ENCODE measurements at regions not wholly inside any gene's neighbourhood (a gene's known extent, or its start where the extent isn't known, plus 50 kb on each side); places are given as distances from the start of the nearest gene placed in this dataset.

- 89% methylated on average over 4 of the region's 4 CpGs; no CpG with 5 or more reads in 1 of the 2 experiments for WGBS, 2 experiments (ENCODE audit: extremely low coverage in 1 of 2, insufficient coverage in 1 of 2, insufficient read length in 1 of 2, insufficient replicate concordance in 2 of 2, low coverage in 1 of 2, low lambda C conversion rate in 2 of 2, missing lambda C conversion rate in 1 of 2)
- Histone ChIP-seq H3K9ac (replicated peaks in 1 of 4; ENCODE audit: extremely low read depth in 1 of 4, low read depth in 3 of 4, low read length in 3 of 4) (no peak overlapping the region), H2BK12ac (ENCODE audit: low read depth, low read length) (no peak overlapping the region), H3K79me2 (ENCODE audit: control insufficient read depth in 1 of 2, insufficient read depth in 2 of 2, low read length in 2 of 2) (no peaks in the 10 kb centered on the region), H4K8ac (ENCODE audit: extremely low read depth, insufficient read depth, low read length) (no peak overlapping the region), H4K5ac (ENCODE audit: insufficient read length, low read depth, low read length) (no peak overlapping the region), H3K4ac (replicated peaks; ENCODE audit: insufficient read length, low read depth, low read length) (no peak overlapping the region), H3K14ac (ENCODE audit: insufficient read length) (no peak overlapping the region), H3K23me2 (ENCODE audit: low read depth, low read length) (peaks cover 2% of the 10 kb centered on the region), H2BK20ac (ENCODE audit: low read length) (no peak overlapping the region), H3K79me1 (ENCODE audit: low read depth, low read length) (no peaks in the 10 kb centered on the region), H3K4me1 (replicated peaks in 1 of 4; ENCODE audit: control insufficient read depth in 3 of 4, insufficient read depth in 4 of 4, low read length in 3 of 4) (peaks cover 4 to 7% (median 4%) of the 10 kb centered on the region in 4 experiments; a peak in 6 of 7 replicates), H4K20me1 (replicated peaks in 1 of 2; ENCODE audit: control insufficient read depth in 1 of 2, insufficient read depth in 2 of 2, low read length in 2 of 2) (no peaks in the 10 kb centered on the region), H2AK5ac (ENCODE audit: low read depth, low read length) (no peak overlapping the region), H4K91ac (replicated peaks; ENCODE audit: insufficient read length, low read length) (no peak overlapping the region), H2BK120ac (replicated peaks; ENCODE audit: low read depth, low read length) (no peak overlapping the region), H3K56ac (replicated peaks; ENCODE audit: insufficient read length, low read depth, low read length) (no peak overlapping the region), H2BK15ac (ENCODE audit: low read length) (no peak overlapping the region), H3K4me3 (ENCODE audit: extremely low read depth in 1 of 4, insufficient read depth in 2 of 4, low read depth in 3 of 4, low read length in 4 of 4) (no peak overlapping the region), H3K36me3 (ENCODE audit: control insufficient read depth in 2 of 4, insufficient read depth in 4 of 4, low read length in 3 of 4) (no peaks in the 10 kb centered on the region), H3K27ac (ENCODE audit: low read depth, low read length) (no peak overlapping the region), H2AFZ (ENCODE audit: low read length) (no peak overlapping the region), H2BK5ac (ENCODE audit: low read depth, low read length) (no peak overlapping the region), H3K18ac (ENCODE audit: extremely low read depth, low read length) (no peak overlapping the region), H3K27me3 (replicated peaks in 1 of 4; ENCODE audit: control insufficient read depth in 3 of 4, extremely low read depth in 1 of 4, insufficient read depth in 3 of 4, low read length in 3 of 4) (no peaks in the 10 kb centered on the region), H3K4me2 (ENCODE audit: insufficient read depth in 1 of 2, low read depth in 2 of 2, low read length in 2 of 2) (no peak overlapping the region), H3K9me3 (ENCODE audit: insufficient read depth in 2 of 2, low read depth in 1 of 2, low read length in 1 of 2) (no peaks in the 10 kb centered on the region), H3K23ac (ENCODE audit: insufficient read length) (no peak overlapping the region)
- ChIA-PET CTCF (ENCODE audit: partially characterized antibody) (no interaction called here), POLR2A (ENCODE audit: partially characterized antibody) (no interaction called here)
- DNase-seq (ENCODE audit: low read depth in 1 of 2, low spot score in 2 of 2) (no peak), FAIRE-seq (no peak)
- TF ChIP-seq SAP30 (IDR thresholded peaks at IDR 0.05; ENCODE audit: insufficient read depth, insufficient replicate concordance, low read length): no peak
- no peak for TF ChIP-seq EP300 (IDR thresholded peaks at IDR 0.05; ENCODE audit: borderline replicate concordance in 1 of 2, low read depth in 2 of 2, low read length in 2 of 2)
- no peak for TF ChIP-seq HDAC6 (IDR thresholded peaks at IDR 0.05; ENCODE audit: low read depth, low read length)
- no peak for TF ChIP-seq CTCF (IDR thresholded peaks at IDR 0.05; ENCODE audit: control extremely low read depth in 1 of 3, insufficient read depth in 1 of 3, low read depth in 1 of 3, low read length in 3 of 3)
- no peak for TF ChIP-seq SIX5 (IDR thresholded peaks at IDR 0.05; ENCODE audit: low read depth, low read length)
- no peak for TF ChIP-seq RNF2 (IDR thresholded peaks at IDR 0.05; ENCODE audit: borderline replicate concordance, low read depth, low read length, missing control alignments, poor library complexity, severe bottlenecking)
- no peak for TF ChIP-seq BCL11A (IDR thresholded peaks at IDR 0.05; ENCODE audit: low read depth in 2 of 2, low read length in 2 of 2)
- no peak for TF ChIP-seq SP2 (IDR thresholded peaks at IDR 0.05; ENCODE audit: low read length)
- TF ChIP-seq JUN (IDR thresholded peaks at IDR 0.05; ENCODE audit: low read depth, low read length): no peak
- no peak for TF ChIP-seq PHF8 (conservative IDR thresholded peaks at IDR 0.05; ENCODE audit: low read depth, low read length)
- no peak for TF ChIP-seq MAX (IDR thresholded peaks at IDR 0.05)
Observed at GRCh38 chr13:95452375-95452774, 100.1 kb upstream of the CLDN10 start.

Data from H1 (cell line).